GM23338 (cell line): ENCODE measurements at regions not wholly inside any gene's neighbourhood (a gene's known extent, or its start where the extent isn't known, plus 50 kb on each side); places are given as distances from the start of the nearest gene placed in this dataset.

ENCODE experiments used
- ATAC-seq: fragments of 200-7000 bp; cut with Tn5 transposase; 3 replicates; pipeline ENCODE4 v1.9.1; 2020
- DNase-seq: peaks from one replicate; pipeline ENCODE4 v3.0.0-alpha.2; 2015; ENCODE audit warnings: low spot score
- H2AFZ ChIP-seq: fragments of 200-600 bp; sonication (generic); 2 replicates; pipeline ENCODE4 v1.8.0; 2016; ENCODE audit warnings: antibody characterized with exemption, mild to moderate bottlenecking, moderate library complexity
- H3F3A ChIP-seq: fragments of 200-600 bp; sonication (generic); replicated peaks from 2 replicates; pipeline ENCODE4 v1.8.0; 2017; ENCODE audit warnings: antibody characterized with exemption, mixed run types, low read depth
- H3K27ac ChIP-seq: fragments of 200-600 bp; sonication (generic); 2 replicates; pipeline ENCODE4 v1.6.1; 2016; ENCODE audit warnings: low read depth
- H3K27me3 ChIP-seq: fragments of 200-600 bp; sonication (generic); 2 replicates; pipeline ENCODE4 v1.8.0; 2016; ENCODE audit warnings: mild to moderate bottlenecking, mixed run types, moderate library complexity; ENCODE audit not compliant: insufficient read depth
- H3K36me3 ChIP-seq: fragments of 200-600 bp; sonication (generic); 2 replicates; pipeline ENCODE4 v1.8.0; 2016; ENCODE audit warnings: mild to moderate bottlenecking; ENCODE audit not compliant: insufficient read depth
- H3K4me1 ChIP-seq: fragments of 200-600 bp; sonication (generic); 2 replicates; pipeline ENCODE4 v1.8.0; 2016; ENCODE audit warnings: mild to moderate bottlenecking, moderate library complexity; ENCODE audit not compliant: insufficient read depth
- H3K4me2 ChIP-seq: fragments of 200-600 bp; sonication (generic); 2 replicates; pipeline ENCODE4 v1.7.1; 2017; ENCODE audit warnings: mixed run types
- H3K4me3 ChIP-seq: fragments of 200-600 bp; sonication (generic); 2 replicates; pipeline ENCODE4 v1.6.1; 2016; ENCODE audit warnings: mixed run types
- H3K79me2 ChIP-seq: fragments of 200-600 bp; sonication (generic); replicated peaks from 2 replicates; pipeline ENCODE4 v1.8.0; 2017; ENCODE audit warnings: mild to moderate bottlenecking; ENCODE audit not compliant: insufficient read depth
- H3K9me2 ChIP-seq: fragments of 200-600 bp; sonication (generic); 2 replicates; pipeline ENCODE4 v1.8.0; 2017; ENCODE audit not compliant: insufficient read depth
- H4K20me1 ChIP-seq: fragments of 200-600 bp; sonication (generic); replicated peaks from 2 replicates; pipeline ENCODE4 v1.8.0; 2017; ENCODE audit warnings: mild to moderate bottlenecking; ENCODE audit not compliant: insufficient read depth
- H3K27ac Mint-ChIP-seq: 2 replicates; pipeline ENCODE4 v1.8.0; 2020; ENCODE audit warnings: inconsistent platforms, mild to moderate bottlenecking, moderate library complexity, mixed read lengths
- H3K27me3 Mint-ChIP-seq: 3 replicates; pipeline ENCODE4 v1.8.0; 2022; ENCODE audit warnings: low read depth, mild to moderate bottlenecking, moderate library complexity, mixed read lengths, inconsistent platforms; ENCODE audit not compliant: insufficient read depth, poor library complexity
- H3K36me3 Mint-ChIP-seq: 3 replicates; pipeline ENCODE4 v1.8.0; 2021; ENCODE audit warnings: low read depth, mild to moderate bottlenecking, inconsistent platforms, moderate library complexity, mixed read lengths
- H3K4me1 Mint-ChIP-seq: 3 replicates; pipeline ENCODE4 v1.8.0; 2020; ENCODE audit warnings: mild to moderate bottlenecking, inconsistent platforms, mixed read lengths
- H3K4me3 Mint-ChIP-seq: 3 replicates; pipeline ENCODE4 v1.8.0; 2021; ENCODE audit warnings: moderate library complexity, mild to moderate bottlenecking, inconsistent platforms, mixed read lengths
- H3K9me3 Mint-ChIP-seq: 3 replicates; pipeline ENCODE4 v1.8.0; 2020; ENCODE audit warnings: moderate library complexity, mild to moderate bottlenecking, inconsistent platforms, mixed read lengths
- CREB1 ChIP-seq: fragments of 250-450 bp; sonication (Bioruptor Pico); IDR thresholded peaks from 2 replicates; pipeline ENCODE4 v1.5.0; 2020; ENCODE audit warnings: low read depth, mild to moderate bottlenecking, moderate library complexity
- CTCF ChIP-seq, 2 experiments: fragments of 200-600 bp in 1 of 2; sonication (generic) in 1 of 2; conservative IDR thresholded peaks; 2 replicates each; pipeline versions ENCODE4 v1.5.1 to v1.6.1; 2016 to 2017; ENCODE audit warnings: antibody characterized with exemption in 2 of 2, low read depth in 2 of 2, mild to moderate bottlenecking in 2 of 2, moderate library complexity in 1 of 2
- ETS1 ChIP-seq: IDR thresholded peaks from 2 replicates; pipeline ENCODE4 v1.6.1; 2016; ENCODE audit warnings: antibody characterized with exemption
- EZH2 ChIP-seq: fragments of 200-600 bp; sonication (generic); IDR thresholded peaks from one replicate; pipeline ENCODE4 v1.8.0; 2017; ENCODE audit warnings: antibody characterized with exemption, mild to moderate bottlenecking, low read depth; ENCODE audit not compliant: unreplicated experiment
- JUNB ChIP-seq: IDR thresholded peaks from one replicate; pipeline ENCODE4 v1.6.1; 2016; ENCODE audit warnings: antibody characterized with exemption; ENCODE audit not compliant: unreplicated experiment
- POLR2AphosphoS5 ChIP-seq: IDR thresholded peaks from 2 replicates; pipeline ENCODE4 v1.6.1; 2016; ENCODE audit warnings: antibody characterized with exemption, low read depth
- REST ChIP-seq: IDR thresholded peaks from one replicate; pipeline ENCODE4 v1.6.1; 2018; ENCODE audit warnings: antibody characterized with exemption; ENCODE audit not compliant: unreplicated experiment
- STAT1 ChIP-seq: IDR thresholded peaks from one replicate; pipeline ENCODE4 v1.6.1; 2016; ENCODE audit warnings: antibody characterized with exemption; ENCODE audit not compliant: unreplicated experiment
- ZNF114 ChIP-seq: fragments of 250-450 bp; sonication (Bioruptor Pico); IDR thresholded peaks from 2 replicates; pipeline ENCODE4 v1.5.0; 2020; ENCODE audit warnings: mild to moderate bottlenecking, moderate library complexity
- ZNF331 ChIP-seq: fragments of 250-450 bp; sonication (Bioruptor Pico); IDR thresholded peaks from 2 replicates; pipeline ENCODE4 v1.5.0; 2020; ENCODE audit warnings: low read depth, mild to moderate bottlenecking, moderate library complexity
- ZNF462 ChIP-seq: fragments of 250-450 bp; sonication (Bioruptor Pico); IDR thresholded peaks from 2 replicates; pipeline ENCODE4 v1.5.0; 2020; ENCODE audit warnings: mild to moderate bottlenecking, moderate library complexity

- no peak for TF ChIP-seq REST
- no peak for TF ChIP-seq CREB1
- TF ChIP-seq JUNB, result no peak
- TF ChIP-seq ZNF331, result no peak
- no peak for TF ChIP-seq ETS1
- TF ChIP-seq POLR2AphosphoS5, result no peak
- no peak for TF ChIP-seq CTCF (conservative IDR thresholded peaks at IDR 0.05; ENCODE audit: low read depth in 2 of 2)
Measured at GRCh38 chr4:31106419-31106818, 386.2 kb downstream of the PCDH7 start (continued).

GRCh38 chr4:31107362-31107761 is 387.2 kb downstream of the PCDH7 start:
- Histone ChIP-seq H3K4me3 (no peak overlapping the region), H3K9me2 (no peaks in the 10 kb centered on the region), H3K27ac (no peak overlapping the region), H3K4me1 (0 out of 2 replicates have a peak, but pooled peaks cover under 1% of the 10 kb centered on the region), H3K79me2 (no peaks in the 10 kb centered on the region), H2AFZ (no peak overlapping the region), H3F3A (no peaks in the 10 kb centered on the region), H3K36me3 (no peaks in the 10 kb centered on the region), H3K4me2 (no peak overlapping the region), H4K20me1 (no peaks in the 10 kb centered on the region), H3K27me3 (no peaks in the 10 kb centered on the region)
- H3K36me3 Mint-ChIP-seq, result no peaks in the 10 kb centered on the region
- no peak overlapping the region for H3K27ac Mint-ChIP-seq
- no peaks in the 10 kb centered on the region for H3K9me3 Mint-ChIP-seq
- DNase-seq (no peak), ATAC-seq (no peak)
- H3K4me1 Mint-ChIP-seq, result peaks cover under 1% of the 10 kb centered on the region; the same call in 1 of the 3 replicates
- peaks cover 2% of the 10 kb centered on the region for H3K27me3 Mint-ChIP-seq
- no peak overlapping the region for H3K4me3 Mint-ChIP-seq
- TF ChIP-seq ZNF114 (CRISPR knock-in tag) (no peak), ZNF462 (CRISPR knock-in tag) (no peak), STAT1 (no peak), CREB1 (no peak), EZH2 (no peak), CTCF (conservative IDR thresholded peaks at IDR 0.05; ENCODE audit: low read depth in 2 of 2) (no peak)
